Uterus (tissue), 3 donors: ENCODE measurements at regions not wholly inside any gene's neighbourhood (a gene's known extent, or its start where the extent isn't known, plus 50 kb on each side); places are given as distances from the start of the nearest gene placed in this dataset.

Source experiments
- DNase-seq, 2 donors: peaks; one replicate each; pipeline ENCODE4 v3.0.0-alpha.2; 2019 to 2020
- H3K27ac ChIP-seq, 2 donors: fragments of 200-600 bp; sonication (generic); 1 replicate in 1 of 2; 2 replicates in 1 of 2; pipeline ENCODE4 v1.5.1; 2016 to 2018
- H3K27me3 ChIP-seq, 2 donors: fragments of 200-600 bp; sonication (generic); one replicate each; pipeline ENCODE4 v1.5.1; 2018 to 2019; ENCODE audit warnings: control low read depth in 1 of 2
- H3K36me3 ChIP-seq, 2 donors: fragments of 200-600 bp; sonication (generic); one replicate each; pipeline ENCODE4 v1.5.1; 2019; ENCODE audit warnings: control low read depth in 1 of 2
- H3K4me1 ChIP-seq, 2 donors: fragments of 200-600 bp; sonication (generic); one replicate each; pipeline ENCODE4 v1.5.1; 2018 to 2019; ENCODE audit warnings: control low read depth in 1 of 2
- H3K4me3 ChIP-seq, 2 donors: fragments of 200-600 bp; sonication (generic); 1 replicate in 1 of 2; 2 replicates in 1 of 2; pipeline ENCODE4 v1.5.1; 2018 to 2019; ENCODE audit warnings: mild to moderate bottlenecking in 1 of 2
- H3K9me3 ChIP-seq, 2 donors: fragments of 200-600 bp; sonication (generic); one replicate each; pipeline ENCODE4 v1.5.1; 2019; ENCODE audit warnings: control low read depth in 1 of 2
- POLR2A ChIP-seq, 2 donors: fragments of 450-650 bp; IDR thresholded peaks; one replicate each; pipeline ENCODE4 v1.6.1; 2016; ENCODE audit warnings: antibody characterized with exemption in 2 of 2, mild to moderate bottlenecking in 1 of 2, moderate library complexity in 1 of 2
- intact Hi-C: fragments of 100-400 bp; cut with DNase I; formaldehyde crosslinking; loops from one replicate; pipeline ENCODE4 v1.15.1; 2023; ENCODE audit warnings: low total_unique reads
- TF ChIP-seq, protein P1 (sequence below), 4 experiments: fragments of 200-600 bp in 2 of 4; fragments of 450-650 bp in 2 of 4; sonication (generic) in 2 of 4; IDR thresholded peaks; one replicate each; pipeline ENCODE4 v1.5.1; 2016 to 2019; ENCODE audit warnings: antibody characterized with exemption in 4 of 4, mild to moderate bottlenecking in 2 of 4, moderate library complexity in 1 of 4
- donor health status: DM: yes; HTN: yes; CAD: no.

DNA sequence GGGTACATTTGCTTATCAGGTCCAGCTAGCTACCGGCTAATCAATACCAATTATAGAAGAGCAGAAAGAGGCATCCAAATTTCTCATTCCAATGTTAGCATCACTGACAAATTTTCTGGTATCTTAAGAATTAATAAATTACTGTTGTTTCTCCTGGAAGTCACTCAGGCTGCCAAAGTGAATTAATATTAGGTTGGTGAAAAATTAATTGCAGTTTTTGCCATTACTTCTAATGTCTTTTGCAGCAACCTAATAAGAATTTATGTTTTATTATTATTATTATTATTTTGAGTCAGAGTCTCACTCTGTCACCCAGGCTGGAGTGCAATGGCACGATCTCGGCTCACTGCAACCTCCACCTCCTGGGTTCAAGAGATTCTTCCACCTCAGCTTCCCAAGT, 979.9 kb downstream of the TYW1 start:
- no peaks in the 10 kb centered on the region for H3K27me3 ChIP-seq
- H3K36me3 ChIP-seq, result no peaks in the 10 kb centered on the region
- no peak overlapping the region for H3K4me3 ChIP-seq
- H3K27ac ChIP-seq, result no peak overlapping the region
- H3K9me3 ChIP-seq, result no peaks in the 10 kb centered on the region
- TF ChIP-seq, protein P1, sequence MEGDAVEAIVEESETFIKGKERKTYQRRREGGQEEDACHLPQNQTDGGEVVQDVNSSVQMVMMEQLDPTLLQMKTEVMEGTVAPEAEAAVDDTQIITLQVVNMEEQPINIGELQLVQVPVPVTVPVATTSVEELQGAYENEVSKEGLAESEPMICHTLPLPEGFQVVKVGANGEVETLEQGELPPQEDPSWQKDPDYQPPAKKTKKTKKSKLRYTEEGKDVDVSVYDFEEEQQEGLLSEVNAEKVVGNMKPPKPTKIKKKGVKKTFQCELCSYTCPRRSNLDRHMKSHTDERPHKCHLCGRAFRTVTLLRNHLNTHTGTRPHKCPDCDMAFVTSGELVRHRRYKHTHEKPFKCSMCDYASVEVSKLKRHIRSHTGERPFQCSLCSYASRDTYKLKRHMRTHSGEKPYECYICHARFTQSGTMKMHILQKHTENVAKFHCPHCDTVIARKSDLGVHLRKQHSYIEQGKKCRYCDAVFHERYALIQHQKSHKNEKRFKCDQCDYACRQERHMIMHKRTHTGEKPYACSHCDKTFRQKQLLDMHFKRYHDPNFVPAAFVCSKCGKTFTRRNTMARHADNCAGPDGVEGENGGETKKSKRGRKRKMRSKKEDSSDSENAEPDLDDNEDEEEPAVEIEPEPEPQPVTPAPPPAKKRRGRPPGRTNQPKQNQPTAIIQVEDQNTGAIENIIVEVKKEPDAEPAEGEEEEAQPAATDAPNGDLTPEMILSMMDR (IDR thresholded peaks at IDR 0.05), result no peak
- H3K4me1 ChIP-seq, result no peaks in the 10 kb centered on the region
- no peak for DNase-seq
- intact Hi-C loops, result no loop called here

DNA sequence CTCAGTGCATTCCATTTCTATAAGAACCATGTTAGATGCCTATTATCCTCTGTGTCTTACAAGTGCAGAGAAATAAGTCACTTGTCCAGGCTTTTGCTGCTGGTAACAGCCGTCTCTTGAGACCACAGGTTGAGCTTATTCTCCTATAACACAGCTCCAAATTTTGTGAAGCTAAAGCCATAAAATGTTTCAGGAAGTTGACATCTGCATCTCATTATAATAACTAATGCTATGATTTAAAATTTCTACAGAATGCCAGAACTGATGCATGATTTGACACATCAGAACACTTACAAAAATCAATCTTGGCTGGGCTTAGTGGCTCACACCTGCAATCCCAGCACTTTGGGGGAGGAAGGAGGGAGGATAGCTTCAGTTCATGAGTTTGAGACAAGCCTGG, 986.9 kb downstream of the TYW1 start:
- H3K9me3 ChIP-seq, result no peaks in the 10 kb centered on the region
- intact Hi-C loops, result no loop called here
- H3K36me3 ChIP-seq, result no peaks in the 10 kb centered on the region
- no peak for TF ChIP-seq POLR2A (IDR thresholded peaks at IDR 0.05)
- TF ChIP-seq, protein P1 (IDR thresholded peaks at IDR 0.05), result no peak
- no peaks in the 10 kb centered on the region for H3K27me3 ChIP-seq
- no peak overlapping the region for H3K4me3 ChIP-seq
- no peaks in the 10 kb centered on the region for H3K4me1 ChIP-seq
- H3K27ac ChIP-seq, result no peak overlapping the region
- no peak for DNase-seq

DNA sequence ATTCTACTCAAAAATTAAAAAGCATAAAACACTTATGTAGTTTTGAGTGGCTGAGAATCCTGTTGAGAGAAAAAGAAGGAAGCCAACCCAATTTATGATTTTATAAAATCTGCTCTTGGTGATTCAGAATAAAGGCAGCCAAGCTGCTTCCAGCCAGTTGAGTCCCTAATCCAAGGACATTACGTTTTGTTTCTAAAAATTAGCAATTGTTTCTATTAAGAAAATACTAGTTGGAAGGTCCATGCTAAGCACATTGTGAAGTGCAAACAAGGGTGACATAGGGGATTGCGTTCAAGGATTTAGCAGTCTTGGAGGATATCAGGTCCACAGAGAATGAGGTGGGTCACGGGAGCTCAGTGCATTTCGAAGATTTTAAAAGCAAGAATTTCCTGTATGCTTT, 987.7 kb downstream of the TYW1 start:
- Histone ChIP-seq H3K36me3 (no peaks in the 10 kb centered on the region), H3K4me3 (no peak overlapping the region), H3K27me3 (no peaks in the 10 kb centered on the region), H3K27ac (no peak overlapping the region), H3K4me1 (no peaks in the 10 kb centered on the region), H3K9me3 (no peaks in the 10 kb centered on the region)
- TF ChIP-seq, protein P1 (IDR thresholded peaks at IDR 0.05), result no peak
- TF ChIP-seq POLR2A (IDR thresholded peaks at IDR 0.05), result no peak
- no peak for DNase-seq
- intact Hi-C loops, result no loop called here

DNA sequence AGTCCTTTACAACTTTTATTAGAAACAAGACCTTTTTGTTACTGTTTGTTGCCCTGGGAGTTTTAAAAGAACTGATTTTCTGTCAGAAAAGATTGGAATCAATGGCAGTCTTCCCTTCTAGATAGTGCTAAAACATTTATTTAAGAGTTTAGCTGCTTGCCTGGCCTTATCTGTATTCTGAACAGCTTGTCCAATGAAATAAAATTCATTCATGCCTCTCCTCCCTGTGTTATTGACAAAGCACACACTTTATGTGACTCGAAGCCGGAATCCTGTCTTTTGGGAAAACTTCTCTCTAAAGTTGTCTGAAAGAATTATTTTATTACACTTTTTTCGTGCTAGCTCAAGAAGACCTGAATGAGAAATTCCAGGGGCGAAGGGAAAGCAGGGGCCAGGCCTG, 992.5 kb downstream of the TYW1 start:
- H3K9me3 ChIP-seq, result no peaks in the 10 kb centered on the region
- H3K36me3 ChIP-seq, result no peaks in the 10 kb centered on the region
- H3K27ac ChIP-seq, result no peak overlapping the region
- H3K27me3 ChIP-seq, result no peaks in the 10 kb centered on the region
- TF ChIP-seq, protein P1 (IDR thresholded peaks at IDR 0.05), result no peak
- no peak for TF ChIP-seq POLR2A (IDR thresholded peaks at IDR 0.05)
- no peaks in the 10 kb centered on the region for H3K4me1 ChIP-seq
- no peak for DNase-seq
- intact Hi-C loops, result no loop called here
- H3K4me3 ChIP-seq, result no peak overlapping the region

DNA sequence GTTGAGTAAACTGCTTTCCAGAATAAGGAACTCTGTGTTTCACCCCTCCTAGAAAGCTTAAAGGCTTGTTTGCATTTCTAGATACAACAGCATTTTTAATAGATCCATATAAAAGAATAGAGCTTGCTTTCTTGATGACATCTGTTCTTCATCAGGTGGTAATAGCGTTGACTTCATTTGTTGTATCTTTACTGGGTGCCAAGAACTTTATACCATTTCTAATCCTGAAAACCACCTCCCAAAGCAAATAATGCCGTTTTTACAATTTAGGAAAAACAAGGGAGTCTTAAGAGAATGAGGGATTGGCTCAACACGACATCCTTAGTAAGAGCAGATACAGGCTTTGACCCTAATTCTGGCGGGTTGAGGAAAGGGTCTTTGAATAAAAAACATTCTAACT, 993.4 kb downstream of the TYW1 start:
- intact Hi-C loops, result no loop called here
- no peak for DNase-seq
- no peaks in the 10 kb centered on the region for H3K9me3 ChIP-seq
- H3K36me3 ChIP-seq, result no peaks in the 10 kb centered on the region
- H3K4me3 ChIP-seq, result no peak overlapping the region
- no peak overlapping the region for H3K27ac ChIP-seq
- no peaks in the 10 kb centered on the region for H3K4me1 ChIP-seq
- TF ChIP-seq, protein P1 (IDR thresholded peaks at IDR 0.05), result no peak
- TF ChIP-seq POLR2A (IDR thresholded peaks at IDR 0.05), result no peak
- H3K27me3 ChIP-seq, result no peaks in the 10 kb centered on the region
